ENCODE measurements at regions not wholly inside any gene's neighbourhood (a gene's known extent, or its start where the extent isn't known, plus 50 kb on each side); places are given as distances from the start of the nearest gene placed in this dataset.

DNA sequence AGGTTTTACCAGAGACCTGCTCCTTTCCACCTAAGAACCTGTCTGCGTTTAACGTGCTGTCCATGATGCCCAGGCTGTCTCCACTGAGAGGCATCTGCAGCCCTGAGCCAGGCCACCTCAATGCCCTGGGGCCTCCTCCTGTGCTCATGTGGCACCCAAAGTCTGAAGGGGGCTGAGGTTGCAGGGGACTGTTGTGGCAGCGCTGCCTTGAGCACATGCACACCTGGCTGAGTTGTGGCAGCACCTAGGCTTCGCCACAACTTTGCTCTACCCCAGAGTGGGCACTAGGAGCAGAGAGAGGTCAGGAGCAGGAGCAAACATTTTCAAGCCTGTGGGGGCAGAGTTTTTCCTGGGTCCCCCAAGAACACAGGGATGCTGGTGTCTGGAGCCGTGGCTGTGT, 1527.1 kb downstream of the PLA2G4A start:
- TF ChIP-seq, protein P1, sequence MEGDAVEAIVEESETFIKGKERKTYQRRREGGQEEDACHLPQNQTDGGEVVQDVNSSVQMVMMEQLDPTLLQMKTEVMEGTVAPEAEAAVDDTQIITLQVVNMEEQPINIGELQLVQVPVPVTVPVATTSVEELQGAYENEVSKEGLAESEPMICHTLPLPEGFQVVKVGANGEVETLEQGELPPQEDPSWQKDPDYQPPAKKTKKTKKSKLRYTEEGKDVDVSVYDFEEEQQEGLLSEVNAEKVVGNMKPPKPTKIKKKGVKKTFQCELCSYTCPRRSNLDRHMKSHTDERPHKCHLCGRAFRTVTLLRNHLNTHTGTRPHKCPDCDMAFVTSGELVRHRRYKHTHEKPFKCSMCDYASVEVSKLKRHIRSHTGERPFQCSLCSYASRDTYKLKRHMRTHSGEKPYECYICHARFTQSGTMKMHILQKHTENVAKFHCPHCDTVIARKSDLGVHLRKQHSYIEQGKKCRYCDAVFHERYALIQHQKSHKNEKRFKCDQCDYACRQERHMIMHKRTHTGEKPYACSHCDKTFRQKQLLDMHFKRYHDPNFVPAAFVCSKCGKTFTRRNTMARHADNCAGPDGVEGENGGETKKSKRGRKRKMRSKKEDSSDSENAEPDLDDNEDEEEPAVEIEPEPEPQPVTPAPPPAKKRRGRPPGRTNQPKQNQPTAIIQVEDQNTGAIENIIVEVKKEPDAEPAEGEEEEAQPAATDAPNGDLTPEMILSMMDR (IDR thresholded peaks at IDR 0.05; ENCODE audit: low read depth, low read length, missing input control) = no peak
- TF ChIP-seq REST (IDR thresholded peaks at IDR 0.05) (no peak), SP1 (IDR thresholded peaks at IDR 0.05) (no peak)

All from liver (tissue), 3 donors.